ENCODE measurements at regions not wholly inside any gene's neighbourhood (a gene's known extent, or its start where the extent isn't known, plus 50 kb on each side); places are given as distances from the start of the nearest gene placed in this dataset.

DNA sequence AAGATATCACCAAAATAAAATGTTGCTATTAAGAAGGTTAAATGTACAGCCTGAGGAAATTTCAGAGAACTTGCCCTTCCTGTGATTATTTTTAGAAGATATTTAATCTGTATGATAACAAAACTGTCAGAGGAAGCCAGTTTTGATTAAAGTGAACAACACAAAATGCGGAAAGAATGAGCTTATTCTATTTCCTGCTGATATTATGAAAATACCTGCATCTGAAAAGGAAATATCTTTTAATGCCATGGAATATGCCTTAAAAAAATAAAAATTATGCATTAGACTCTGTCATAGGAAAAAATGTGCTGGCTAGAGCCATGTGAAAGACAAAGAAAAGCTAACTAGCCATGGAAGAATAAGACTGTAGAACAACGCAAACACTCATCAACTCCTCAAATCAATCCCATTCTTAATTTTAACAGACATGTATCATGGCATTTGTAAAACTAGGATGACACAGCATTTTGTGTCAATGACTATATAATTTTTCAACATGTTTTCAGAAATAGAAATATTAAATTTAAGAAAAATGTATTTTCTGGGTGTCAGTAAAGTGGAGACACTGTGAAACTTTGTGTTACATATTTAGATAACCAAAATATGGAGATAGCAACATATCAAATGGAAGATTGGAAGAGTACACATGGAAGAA, 1768.2 kb downstream of the SUCLG1 start:
- Mint-ChIP-seq H3K4me1 (no peaks in the 10 kb centered on the region), H3K9me3 (peaks cover 10% of the 10 kb centered on the region)
- no peak for ATAC-seq

DNA sequence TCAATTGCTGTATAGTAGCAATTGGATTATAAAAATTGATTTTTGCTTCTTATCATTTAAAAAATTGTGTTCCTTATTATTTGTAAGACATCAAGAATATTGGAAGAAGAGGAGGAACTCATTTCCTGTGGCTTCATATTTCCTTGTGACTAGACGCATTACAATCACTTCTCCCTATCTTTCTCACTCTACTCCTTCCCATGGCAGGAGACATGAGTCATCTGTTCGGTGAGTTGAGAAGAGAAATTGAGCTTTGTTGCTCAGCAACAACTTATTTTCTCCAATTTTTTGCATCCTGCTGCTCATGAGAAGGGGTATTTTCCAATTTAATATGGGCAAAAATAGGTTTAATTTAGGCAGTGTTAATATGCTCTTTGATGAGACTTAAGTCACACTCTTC, 1783.9 kb downstream of the SUCLG1 start:
- no peaks in the 10 kb centered on the region for H3K4me1 Mint-ChIP-seq
- no peak for ATAC-seq
- no peaks in the 10 kb centered on the region for H3K36me3 Mint-ChIP-seq
- no peak overlapping the region for H3K27ac Mint-ChIP-seq
- DNase-seq (ENCODE audit: low spot score in 2 of 2) = no peak
- H3K4me3 Mint-ChIP-seq = no peak overlapping the region
- peaks cover 20% of the 10 kb centered on the region for H3K9me3 Mint-ChIP-seq

More for the DNA sequence above, 1768.2 kb downstream of the SUCLG1 start:
- no peak for DNase-seq (ENCODE audit: low spot score in 2 of 2)
- Mint-ChIP-seq H3K36me3 (no peaks in the 10 kb centered on the region), H3K27ac (no peak overlapping the region), H3K4me3 (no peak overlapping the region)

DNA sequence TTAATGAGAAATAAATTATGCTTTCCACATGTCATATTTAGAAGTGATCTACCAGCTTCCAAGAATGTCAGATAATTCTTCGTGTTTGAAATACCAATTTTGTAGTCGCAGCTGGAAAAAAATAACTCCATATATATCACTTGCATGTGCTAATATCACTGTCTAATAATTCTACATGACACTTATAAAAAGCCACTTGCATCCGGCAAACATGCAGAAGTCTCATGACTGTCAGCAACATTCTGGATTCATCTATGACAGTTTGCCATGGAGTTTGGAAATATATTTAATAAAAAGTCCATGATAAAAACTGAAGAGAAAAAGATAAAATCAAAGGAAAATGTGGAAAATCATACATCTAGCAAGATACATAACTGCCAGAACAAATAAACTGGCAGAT, 1784.4 kb downstream of the SUCLG1 start:
- peaks cover 16% of the 10 kb centered on the region for H3K9me3 Mint-ChIP-seq
- no peak for ATAC-seq

DNA sequence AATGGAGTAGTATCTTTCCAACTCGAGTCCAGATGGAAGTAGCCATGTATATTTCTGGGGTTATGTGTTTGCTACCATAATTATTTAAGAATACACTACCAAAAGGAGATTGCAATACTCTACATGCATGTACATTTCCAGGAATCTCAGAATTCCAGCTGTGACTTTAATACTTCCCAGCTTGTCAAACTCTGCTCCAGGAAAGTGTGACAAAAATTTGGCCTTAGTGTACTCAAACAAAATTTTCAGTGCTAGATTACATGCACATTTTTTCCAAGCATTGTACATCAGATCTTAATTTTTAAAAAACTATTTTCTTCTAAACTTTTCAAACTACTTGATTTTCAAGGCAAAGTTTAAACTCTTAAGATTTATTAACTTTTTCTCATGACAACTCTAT, 1791.6 kb downstream of the SUCLG1 start:
- H3K4me3 Mint-ChIP-seq = no peak overlapping the region

More for the DNA sequence above, 1784.4 kb downstream of the SUCLG1 start:
- Mint-ChIP-seq H3K4me1 (no peaks in the 10 kb centered on the region), H3K36me3 (no peaks in the 10 kb centered on the region), H3K27ac (no peak overlapping the region), H3K4me3 (no peak overlapping the region)
- no peak for DNase-seq (ENCODE audit: low spot score in 2 of 2)

DNA sequence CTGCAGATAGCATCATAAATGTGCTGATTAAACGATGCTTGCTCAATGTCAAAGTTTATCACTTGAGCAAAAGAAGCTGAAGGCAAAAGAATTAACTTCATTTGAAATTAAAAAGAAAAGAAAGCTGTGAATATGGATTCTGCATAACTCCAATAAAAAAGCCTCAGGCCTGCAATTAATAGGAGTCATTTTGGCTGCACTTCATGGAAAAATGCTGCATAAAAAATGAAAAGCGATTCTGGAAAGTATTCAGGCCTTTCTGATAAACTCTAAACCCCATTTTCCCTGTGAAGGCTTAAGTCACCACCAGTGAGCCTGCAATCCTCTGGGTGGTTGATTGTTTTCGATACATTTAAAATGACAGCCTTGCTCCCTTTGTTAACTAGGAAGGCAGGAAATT, 1793.4 kb downstream of the SUCLG1 start:
- ATAC-seq = no peak
- Mint-ChIP-seq H3K36me3 (no peaks in the 10 kb centered on the region), H3K9me3 (peaks cover 10% of the 10 kb centered on the region)

More for the DNA sequence above, 1791.6 kb downstream of the SUCLG1 start:
- Mint-ChIP-seq H3K27ac (no peak overlapping the region), H3K4me1 (no peaks in the 10 kb centered on the region), H3K36me3 (no peaks in the 10 kb centered on the region), H3K9me3 (peaks cover 10% of the 10 kb centered on the region)
- DNase-seq (ENCODE audit: low spot score in 2 of 2) (no peak), ATAC-seq (no peak)

DNA sequence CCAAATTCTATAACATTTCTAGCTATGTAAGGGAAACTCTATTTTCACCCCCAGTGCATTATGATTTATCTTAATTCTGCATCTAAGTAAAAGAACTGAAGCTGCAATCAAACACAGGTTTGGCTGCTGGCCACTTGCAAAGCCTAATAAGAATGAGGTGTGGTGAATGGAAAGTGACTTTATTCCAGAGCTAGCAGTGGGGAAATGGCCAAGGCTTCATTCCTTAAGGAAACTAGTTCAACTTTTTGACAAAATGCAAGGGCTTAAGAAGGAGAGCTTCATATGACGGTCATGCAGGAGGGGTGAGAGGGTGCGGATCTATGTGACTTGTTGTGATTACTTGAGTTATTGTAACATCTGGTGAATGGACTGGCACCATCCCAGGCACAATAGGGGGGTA, 1802.0 kb downstream of the SUCLG1 start:
- Mint-ChIP-seq H3K36me3 (no peaks in the 10 kb centered on the region), H3K27ac (no peak overlapping the region), H3K4me1 (no peaks in the 10 kb centered on the region), H3K9me3 (peaks cover 7% of the 10 kb centered on the region), H3K4me3 (no peak overlapping the region)
- DNase-seq (ENCODE audit: low spot score in 2 of 2) (no peak), ATAC-seq (no peak)

More for the DNA sequence above, 1793.4 kb downstream of the SUCLG1 start:
- DNase-seq (ENCODE audit: low spot score in 2 of 2) = no peak
- H3K4me3 Mint-ChIP-seq = no peak overlapping the region
- H3K27ac Mint-ChIP-seq = no peak overlapping the region
- H3K4me1 Mint-ChIP-seq = no peaks in the 10 kb centered on the region

DNA sequence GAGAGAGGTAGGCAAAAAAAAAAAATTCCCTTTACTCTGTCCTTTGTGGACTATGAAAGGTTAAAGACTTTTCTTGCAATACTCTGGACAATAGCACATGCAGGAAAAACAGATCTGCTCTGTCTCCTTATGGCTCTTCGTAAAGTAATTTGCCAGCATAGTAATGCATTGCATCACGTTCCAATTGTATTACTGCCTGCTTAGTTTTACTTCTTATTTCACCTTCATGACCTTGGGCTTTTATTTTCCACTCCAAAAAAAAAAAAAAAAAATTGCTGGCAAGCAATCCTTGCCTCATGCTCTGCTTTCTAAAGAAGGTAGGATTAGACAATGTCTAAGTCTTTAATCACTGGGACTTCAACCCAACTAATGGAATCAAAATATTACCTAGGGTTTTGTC, 1802.7 kb downstream of the SUCLG1 start:
- peaks cover 11% of the 10 kb centered on the region for H3K9me3 Mint-ChIP-seq
- H3K4me1 Mint-ChIP-seq = no peaks in the 10 kb centered on the region
- no peak for ATAC-seq
- no peak for DNase-seq (ENCODE audit: low spot score in 2 of 2)
- no peak overlapping the region for H3K27ac Mint-ChIP-seq
- H3K36me3 Mint-ChIP-seq = no peaks in the 10 kb centered on the region
- H3K4me3 Mint-ChIP-seq = no peak overlapping the region

DNA sequence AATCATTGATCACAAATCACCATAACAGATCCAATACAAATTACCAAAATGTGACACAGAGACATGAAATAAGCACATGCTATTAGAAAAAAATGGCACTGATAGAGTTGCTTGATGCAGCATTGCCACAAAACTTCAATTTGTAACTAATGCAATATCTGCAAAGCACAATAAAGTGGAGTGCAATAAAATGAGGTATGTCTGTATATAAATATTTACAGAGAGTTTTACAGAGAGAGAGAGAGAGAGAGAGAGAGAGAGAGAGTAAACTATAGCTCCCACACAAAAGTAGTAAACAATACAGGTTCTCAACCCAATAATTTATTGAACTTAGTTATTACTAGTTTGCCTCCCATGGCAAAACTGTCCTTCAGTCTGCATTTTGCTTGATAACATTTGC, 1807.0 kb downstream of the SUCLG1 start:
- no peaks in the 10 kb centered on the region for H3K4me1 Mint-ChIP-seq
- peaks cover 25% of the 10 kb centered on the region for H3K9me3 Mint-ChIP-seq
- no peak overlapping the region for H3K27ac Mint-ChIP-seq
- no peaks in the 10 kb centered on the region for H3K36me3 Mint-ChIP-seq
- no peak overlapping the region for H3K4me3 Mint-ChIP-seq
- DNase-seq (ENCODE audit: low spot score in 2 of 2) (no peak), ATAC-seq (no peak)

DNA sequence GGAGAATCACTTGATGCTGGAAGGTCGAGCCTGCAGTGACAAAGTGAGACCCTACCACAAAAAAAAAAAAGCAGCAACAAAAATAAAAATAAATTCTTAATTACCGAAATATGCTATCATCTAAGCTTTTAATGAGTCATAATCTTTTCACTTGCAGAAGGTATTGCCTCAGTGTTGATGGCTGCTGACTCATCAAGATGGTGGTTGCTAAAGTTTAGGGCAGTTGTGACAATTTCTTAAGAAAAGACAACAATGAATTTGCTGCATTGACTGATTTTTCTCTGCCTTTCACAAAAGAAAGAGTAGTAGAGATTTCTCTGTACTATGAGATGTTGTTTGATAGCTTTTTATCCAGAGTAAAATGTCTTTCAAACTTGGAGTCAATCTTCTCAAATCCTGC, 1809.0 kb downstream of the SUCLG1 start:
- no peak for ATAC-seq
- Mint-ChIP-seq H3K4me1 (no peaks in the 10 kb centered on the region), H3K27ac (no peak overlapping the region), H3K36me3 (no peaks in the 10 kb centered on the region), H3K9me3 (peaks cover 31% of the 10 kb centered on the region), H3K4me3 (no peak overlapping the region)
- no peak for DNase-seq (ENCODE audit: low spot score in 2 of 2)

DNA sequence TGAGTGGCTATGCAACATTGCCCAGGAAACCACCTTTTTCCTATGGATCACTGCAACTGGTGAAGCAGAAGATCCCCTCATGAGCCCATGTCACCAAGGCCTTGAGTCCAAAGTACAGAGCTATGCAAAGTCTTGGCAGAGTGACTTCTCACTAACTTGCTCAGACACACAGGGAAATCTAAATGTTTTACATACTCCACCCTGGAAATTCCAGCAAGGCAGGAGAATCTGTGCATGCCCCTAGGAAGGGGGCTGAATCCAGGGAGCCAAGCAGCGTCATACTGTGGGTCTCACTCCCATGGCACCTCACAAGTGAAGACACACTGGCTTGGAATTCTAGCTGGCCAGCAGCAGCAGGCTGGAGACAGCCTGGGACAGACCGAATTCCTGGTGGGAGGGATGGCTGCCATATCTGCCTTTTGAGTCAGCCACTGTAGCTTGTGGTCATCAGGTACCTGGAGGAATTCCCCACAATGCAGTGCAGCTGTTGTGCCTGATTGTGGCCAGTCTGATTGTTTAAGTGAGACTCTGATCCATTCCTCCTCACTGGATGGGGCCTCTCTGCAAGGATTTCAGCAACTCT, 1817.4 kb downstream of the SUCLG1 start:
- Mint-ChIP-seq H3K27ac (no peak overlapping the region), H3K4me1 (no peaks in the 10 kb centered on the region), H3K4me3 (no peak overlapping the region), H3K36me3 (no peaks in the 10 kb centered on the region), H3K9me3 (peaks cover 30% of the 10 kb centered on the region)
- DNase-seq (ENCODE audit: low spot score in 2 of 2) (no peak), ATAC-seq (no peak)

DNA sequence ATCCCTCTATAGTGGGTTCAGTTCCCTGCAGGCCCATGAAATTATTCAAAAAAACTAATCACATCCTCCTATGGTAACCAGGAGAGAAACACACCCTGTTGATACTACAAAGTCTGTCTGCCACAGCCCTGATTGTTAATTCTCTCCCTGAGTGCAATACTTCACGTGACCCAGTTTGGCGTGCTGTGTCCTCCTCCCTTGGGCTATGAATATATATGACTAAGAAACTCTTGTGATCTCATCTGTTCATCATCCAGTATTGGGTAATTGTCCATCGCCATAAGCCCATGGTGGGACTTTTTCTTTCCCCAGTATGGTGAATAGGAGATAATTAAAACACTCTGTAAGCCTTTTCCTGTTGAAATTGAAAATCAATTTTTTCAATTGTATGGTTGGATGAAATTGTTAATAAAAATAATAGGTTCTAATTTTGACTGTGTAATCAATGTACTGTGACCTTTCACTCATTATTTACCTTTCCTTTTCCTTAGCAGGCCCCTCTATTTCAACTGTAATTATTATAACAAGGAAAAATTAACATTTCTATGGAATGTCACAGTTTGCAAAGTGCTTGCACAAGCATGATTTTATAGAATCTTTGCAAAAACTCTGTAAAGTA, 1822.6 kb downstream of the SUCLG1 start:
- Mint-ChIP-seq H3K4me1 (no peaks in the 10 kb centered on the region), H3K27ac (no peak overlapping the region), H3K36me3 (no peaks in the 10 kb centered on the region), H3K9me3 (peaks cover 22% of the 10 kb centered on the region), H3K4me3 (no peak overlapping the region)
- no peak for DNase-seq (ENCODE audit: low spot score in 2 of 2)
- no peak for ATAC-seq

DNA sequence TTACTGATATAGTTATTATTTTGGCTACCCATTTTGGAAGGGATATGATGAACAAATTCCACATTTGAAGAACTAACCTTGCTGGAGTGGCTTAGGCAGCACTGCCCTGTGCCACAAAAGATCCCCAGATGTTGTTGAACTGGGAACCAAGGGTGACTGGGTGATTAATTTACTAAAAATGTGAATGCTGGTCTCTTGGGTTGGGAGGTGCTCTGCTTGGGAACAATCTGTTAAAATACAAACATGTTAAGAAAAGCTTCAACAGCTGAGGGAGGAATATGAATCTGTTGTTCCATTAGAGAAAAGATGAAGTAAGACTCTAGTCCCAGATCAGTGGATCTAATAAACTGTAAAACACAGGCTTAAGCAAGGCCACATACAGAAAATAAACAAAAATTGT, 1860.1 kb downstream of the SUCLG1 start:
- H3K4me3 Mint-ChIP-seq = no peak overlapping the region
- DNase-seq (ENCODE audit: low spot score in 2 of 2) (no peak), ATAC-seq (no peak)
- no peak overlapping the region for H3K27ac Mint-ChIP-seq
- peaks cover 21% of the 10 kb centered on the region for H3K9me3 Mint-ChIP-seq
- H3K4me1 Mint-ChIP-seq = no peaks in the 10 kb centered on the region
- H3K36me3 Mint-ChIP-seq = no peaks in the 10 kb centered on the region

DNA sequence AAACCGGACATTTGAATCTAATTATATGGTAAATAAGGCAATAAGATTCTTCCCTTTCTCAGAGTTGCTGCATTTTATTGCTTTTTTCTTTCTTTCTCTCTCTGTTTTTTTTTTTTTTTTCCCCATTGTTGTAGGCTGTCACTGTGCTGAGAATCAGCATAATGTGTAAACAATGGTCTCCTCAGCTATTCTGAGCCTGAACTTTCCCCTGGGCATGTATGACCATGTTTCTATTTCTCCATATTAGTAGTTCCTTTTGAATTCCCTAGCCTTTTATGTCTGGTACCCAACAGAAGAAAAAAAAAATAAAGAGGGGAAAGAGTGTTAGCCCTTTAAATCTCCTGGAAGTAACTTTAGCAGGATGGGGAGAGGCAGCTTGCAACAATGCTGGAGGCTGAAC, 1862.5 kb downstream of the SUCLG1 start:
- no peak for ATAC-seq
- H3K4me1 Mint-ChIP-seq = no peaks in the 10 kb centered on the region

DNA sequence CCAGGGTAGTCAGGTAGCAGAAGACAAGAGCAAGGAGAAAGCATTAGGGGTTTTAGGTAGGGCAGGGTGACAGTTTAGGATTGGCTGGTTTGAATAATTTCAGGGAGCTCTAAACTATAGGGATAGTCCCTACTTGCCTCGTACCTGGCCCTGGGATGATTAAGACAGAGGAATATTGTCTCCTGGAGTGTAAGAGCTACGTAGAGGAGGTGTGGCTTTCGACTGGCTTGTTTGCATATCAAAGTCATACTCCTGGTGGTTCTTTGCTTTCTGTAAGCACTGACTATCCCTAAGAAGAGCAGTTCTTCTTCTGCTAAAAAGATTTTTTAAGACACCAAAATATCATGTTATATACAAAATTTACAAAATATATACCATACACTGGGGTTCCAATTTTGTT, 1867.4 kb downstream of the SUCLG1 start:
- no peak for ATAC-seq
- H3K9me3 Mint-ChIP-seq = peaks cover 19% of the 10 kb centered on the region
- H3K27ac Mint-ChIP-seq = no peak overlapping the region
- no peak overlapping the region for H3K4me3 Mint-ChIP-seq
- no peak for DNase-seq (ENCODE audit: low spot score in 2 of 2)
- no peaks in the 10 kb centered on the region for H3K36me3 Mint-ChIP-seq
- no peaks in the 10 kb centered on the region for H3K4me1 Mint-ChIP-seq

More for the DNA sequence above, 1862.5 kb downstream of the SUCLG1 start:
- H3K36me3 Mint-ChIP-seq = no peaks in the 10 kb centered on the region
- H3K9me3 Mint-ChIP-seq = peaks cover 14% of the 10 kb centered on the region
- H3K4me3 Mint-ChIP-seq = no peak overlapping the region
- H3K27ac Mint-ChIP-seq = no peak overlapping the region
- DNase-seq (ENCODE audit: low spot score in 2 of 2) = no peak

DNA sequence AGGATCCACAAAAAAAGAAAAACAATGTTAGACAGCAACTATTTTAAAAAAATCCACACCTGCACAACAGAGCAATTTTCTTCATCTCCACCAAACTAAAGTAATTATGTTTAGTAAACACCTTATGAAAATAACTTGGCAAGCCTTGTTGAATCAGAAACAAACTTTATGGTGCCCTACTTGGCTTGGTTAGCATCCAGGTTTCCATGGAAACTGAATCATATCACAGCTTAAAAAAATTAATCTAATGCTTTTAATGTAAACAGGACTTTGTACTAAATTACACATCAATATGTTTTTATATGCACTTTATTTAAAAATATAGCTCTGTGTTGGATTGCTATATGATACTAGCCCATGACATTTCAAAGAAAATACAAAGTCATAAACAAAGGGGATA, 1882.4 kb downstream of the SUCLG1 start:
- H3K4me1 Mint-ChIP-seq = no peaks in the 10 kb centered on the region

DNA sequence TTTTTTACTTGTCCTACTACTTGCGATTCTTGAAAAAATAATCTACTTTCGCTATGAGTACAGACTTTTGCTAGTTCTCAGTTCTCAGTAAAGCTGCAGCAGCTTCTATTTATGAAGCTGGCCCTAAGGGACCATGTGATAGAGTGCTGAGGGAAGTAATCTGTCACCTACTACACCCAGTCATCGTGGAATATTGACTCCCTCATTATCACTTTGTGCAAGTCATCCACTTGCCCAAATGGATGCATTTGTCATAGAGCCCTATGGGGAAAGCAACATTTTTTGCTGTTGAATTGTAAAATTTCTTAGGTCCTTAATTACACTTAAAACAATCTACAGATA, 1919.8 kb downstream of the SUCLG1 start:
- ATAC-seq (no peak), DNase-seq (ENCODE audit: low spot score in 2 of 2) (no peak)
- no peaks in the 10 kb centered on the region for H3K36me3 Mint-ChIP-seq
- H3K4me3 Mint-ChIP-seq = no peak overlapping the region
- H3K27ac Mint-ChIP-seq = no peak overlapping the region
- no peaks in the 10 kb centered on the region for H3K4me1 Mint-ChIP-seq
- peaks cover 29% of the 10 kb centered on the region for H3K9me3 Mint-ChIP-seq

More for the DNA sequence above, 1882.4 kb downstream of the SUCLG1 start:
- DNase-seq (ENCODE audit: low spot score in 2 of 2) = no peak
- no peak overlapping the region for H3K4me3 Mint-ChIP-seq
- peaks cover 23% of the 10 kb centered on the region for H3K9me3 Mint-ChIP-seq
- no peak overlapping the region for H3K27ac Mint-ChIP-seq
- H3K36me3 Mint-ChIP-seq = no peaks in the 10 kb centered on the region
- no peak for ATAC-seq
